ENCODE measurements at regions not wholly inside any gene's neighbourhood (a gene's known extent, or its start where the extent isn't known, plus 50 kb on each side); places are given as distances from the start of the nearest gene placed in this dataset.
A peak's percentile ranks its signal among the peaks of the same experiment; 100 is the strongest.
"Not testable (repeated sequence)": the region's sequence is repeated elsewhere in the genome, so short reads cannot be mapped to it uniquely, and the experiment has no call there.

GRCh38 chr6:40671001-40671693 is 84.0 kb upstream of the LRFN2 start:
- peak; percentile 97 for DNase-seq

GRCh38 chr6:40669343-40669742 is 82.2 kb upstream of the LRFN2 start:
- peak; percentile 78 for DNase-seq

- DNase-seq = no peak
These were observed 81.0 kb upstream of the LRFN2 start for GRCh38 chr6:40668203-40668602.

DNA sequence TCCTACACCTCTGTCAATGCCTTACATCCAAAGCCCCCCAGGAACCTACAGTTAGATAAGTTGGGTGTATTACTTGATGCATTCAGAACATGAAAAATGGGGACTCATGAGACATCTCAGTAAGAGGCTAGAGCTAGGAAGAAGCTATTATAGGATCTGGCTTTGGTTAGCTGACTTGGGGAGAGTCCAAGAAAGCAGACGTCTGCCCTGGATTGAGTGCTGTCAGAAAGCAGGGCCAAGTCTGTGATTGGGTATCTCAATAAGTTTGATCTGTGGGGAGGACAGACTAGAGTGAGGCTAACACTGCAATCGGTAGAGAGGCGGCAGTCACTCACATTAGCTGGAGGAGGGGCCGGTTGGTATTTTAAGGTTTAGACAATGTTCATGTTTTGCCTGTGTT is 79.4 kb upstream of the LRFN2 start:
- DNase-seq = no peak

- no peak for DNase-seq
These were observed 74.6 kb upstream of the LRFN2 start for GRCh38 chr6:40661726-40662125.

- DNase-seq = not testable (repeated sequence)
These were observed 69.6 kb upstream of the LRFN2 start for GRCh38 chr6:40656772-40657171.

GRCh38 chr6:40654828-40655227 is 67.7 kb upstream of the LRFN2 start:
- DNase-seq = no peak

DNA sequence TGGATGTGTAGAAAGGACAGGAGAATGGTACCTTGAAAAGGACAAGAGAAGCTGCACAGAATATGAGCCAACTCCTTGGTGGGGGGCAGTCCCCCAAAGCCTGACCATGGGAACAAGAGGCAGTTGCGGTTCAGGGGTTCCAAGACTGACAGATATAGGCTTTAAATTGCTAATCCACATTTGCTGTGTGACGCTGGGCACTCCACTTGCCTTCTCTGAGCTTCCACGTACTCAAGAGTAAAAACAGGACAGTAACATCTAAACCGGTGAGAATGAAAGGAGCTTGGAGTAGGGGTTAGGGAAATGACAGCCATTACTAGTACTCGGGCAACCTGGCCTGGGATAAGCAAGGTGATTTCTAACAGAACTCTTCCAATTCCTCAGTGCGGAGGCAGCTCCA is 57.9 kb upstream of the LRFN2 start:
- DNase-seq = no peak

- DNase-seq = no peak
These were observed 55.7 kb upstream of the LRFN2 start for GRCh38 chr6:40642837-40643236.

- DNase-seq = no peak
These were observed 55.0 kb upstream of the LRFN2 start for GRCh38 chr6:40642190-40642589.

- DNase-seq = no peak
These were observed 53.5 kb upstream of the LRFN2 start for GRCh38 chr6:40640599-40641227.

Measured in NCI-H2029 treated with DMSO at 0.1 percent for 48 hours (cell line).